Common myeloid progenitor, CD34-positive (primary cell): ENCODE measurements at regions not wholly inside any gene's neighbourhood (a gene's known extent, or its start where the extent isn't known, plus 50 kb on each side); places are given as distances from the start of the nearest gene placed in this dataset.
A peak's percentile ranks its signal among the peaks of the same experiment; 100 is the strongest.

Experiments used
- CTCF ChIA-PET: fragments of 350-600 bp; sonication (Branson Sonifier 250); formaldehyde crosslinking; loops from one replicate; lab custom pipeline; 2021; ENCODE audit warnings: antibody characterized with exemption; lab: Charles Lee
- POLR2A ChIA-PET: fragments of 350-600 bp; sonication (Branson Sonifier 250); formaldehyde crosslinking; loops from one replicate; lab custom pipeline; 2021; ENCODE audit warnings: antibody characterized with exemption; lab: Charles Lee
- DNase-seq, 3 donors: peaks; one replicate each; pipeline versions ENCODE4 v3.0.0 to v3.0.0-alpha.2; 2013
- H3K27ac ChIP-seq, 2 experiments: 1 replicate in 1 of 2; 2 replicates in 1 of 2; pipeline ENCODE4 v1.7.0; 2013; ENCODE audit warnings: inconsistent platforms in 2 of 2, low read length in 2 of 2, mild to moderate bottlenecking in 2 of 2, low read depth in 1 of 2, moderate library complexity in 1 of 2; ENCODE audit not compliant: severe bottlenecking in 2 of 2, insufficient read depth in 1 of 2, poor library complexity in 1 of 2
- H3K27me3 ChIP-seq, 5 experiments: replicated peaks in 2 of 5; 1 replicate in 3 of 5; 2 replicates in 2 of 5; pipeline versions ENCODE4 v1.6.1 to v1.7.0; 2013; ENCODE audit warnings: low read length in 4 of 5, mild to moderate bottlenecking in 2 of 5, moderate library complexity in 2 of 5, inconsistent platforms in 1 of 5; ENCODE audit not compliant: insufficient read depth in 5 of 5, control insufficient read depth in 4 of 5
- H3K36me3 ChIP-seq, 4 experiments: 1 replicate in 2 of 4; 2 replicates in 2 of 4; pipeline versions ENCODE4 v1.6.1 to v1.7.0; 2013; ENCODE audit warnings: low read length in 3 of 4, control low read depth in 1 of 4, mild to moderate bottlenecking in 1 of 4; ENCODE audit not compliant: control insufficient read depth in 4 of 4, insufficient read depth in 4 of 4
- H3K4me1 ChIP-seq, 4 experiments: 1 replicate in 3 of 4; 2 replicates in 1 of 4; pipeline versions ENCODE4 v1.6.1 to v1.7.1; 2013; ENCODE audit warnings: low read length in 3 of 4, mild to moderate bottlenecking in 3 of 4, control low read depth in 1 of 4, inconsistent platforms in 1 of 4, moderate library complexity in 1 of 4; ENCODE audit not compliant: control insufficient read depth in 4 of 4, insufficient read depth in 4 of 4; ENCODE audit errors: control extremely low read depth in 1 of 4
- H3K4me3 ChIP-seq, 7 experiments: 1 replicate in 4 of 7; 2 replicates in 3 of 7; pipeline versions ENCODE4 v1.5.1 to v1.7.0; 2013; ENCODE audit warnings: mild to moderate bottlenecking in 7 of 7, low read length in 6 of 7, moderate library complexity in 6 of 7, inconsistent platforms in 2 of 7, low read depth in 2 of 7, control low read depth in 1 of 7; ENCODE audit not compliant: insufficient read depth in 4 of 7, control insufficient read depth in 1 of 7; ENCODE audit errors: extremely low read depth in 1 of 7
- H3K9me3 ChIP-seq, 5 experiments: 1 replicate in 4 of 5; 2 replicates in 1 of 5; pipeline versions ENCODE4 v1.6.1 to v1.7.1; 2013; ENCODE audit warnings: low read length in 4 of 5, mild to moderate bottlenecking in 2 of 5, inconsistent platforms in 1 of 5, low read depth in 1 of 5, moderate library complexity in 1 of 5; ENCODE audit not compliant: control insufficient read depth in 4 of 5, insufficient read depth in 2 of 5; ENCODE audit errors: control extremely low read depth in 1 of 5
- WGBS: methylation state at CpG from one replicate; pipeline ENCODE4 v1.1.5; 2013; ENCODE audit not compliant: insufficient coverage; 5-methylcytosine and 5-hydroxymethylcytosine counted together

- no peaks in the 10 kb centered on the region for H3K36me3 ChIP-seq
- no peak for DNase-seq
- ChIA-PET CTCF (interaction anchor here (1.6 to 1.7 kb wide), 2 partner anchors 10 to 12 kb away, joined by 3 to 4 read pairs; no protein-coding TSS in a partner anchor), POLR2A (no interaction called here)
- no peak overlapping the region for H3K27ac ChIP-seq
- H3K4me3 ChIP-seq: no peak overlapping the region
- WGBS: no CpG with 5 or more reads among the region's 3 CpGs
- H3K27me3 ChIP-seq: no peaks in the 10 kb centered on the region
- peaks cover 0 to 6% (median 0%) of the 10 kb centered on the region in 5 experiments for H3K9me3 ChIP-seq
- H3K4me1 ChIP-seq: peaks cover 0 to 11% (median 3%) of the 10 kb centered on the region in 4 experiments
These were observed 74.3 kb upstream of the GUCY1A1 start for GRCh38 chr4:155592179-155592937.

GRCh38 chr4:155591738-155592143, 74.9 kb upstream of the GUCY1A1 start:
- Histone ChIP-seq H3K27ac (no peak overlapping the region), H3K36me3 (no peaks in the 10 kb centered on the region), H3K9me3 (peaks cover 0 to 6% (median 0%) of the 10 kb centered on the region in 5 experiments), H3K27me3 (no peaks in the 10 kb centered on the region), H3K4me1 (peaks cover 0 to 5% (median 2%) of the 10 kb centered on the region in 4 experiments), H3K4me3 (no peak overlapping the region)
- POLR2A ChIA-PET: no interaction called here
- 98% methylated on average over 6 of the region's 6 CpGs for WGBS
- no peak for DNase-seq
- CTCF ChIA-PET: interaction anchor here (1.6 to 1.7 kb wide), 2 partner anchors 11 kb away, joined by 3 to 4 read pairs; no protein-coding TSS in a partner anchor

GRCh38 chr4:155590796-155591585, 75.7 kb upstream of the GUCY1A1 start:
- no peak for DNase-seq
- H3K27ac ChIP-seq: no peak overlapping the region
- 100% methylated on average over 1 of the region's 3 CpGs for WGBS
- H3K27me3 ChIP-seq: no peaks in the 10 kb centered on the region
- peaks cover 0 to 6% (median 0%) of the 10 kb centered on the region in 5 experiments for H3K9me3 ChIP-seq
- H3K4me1 ChIP-seq: peaks cover 0 to 5% (median 2%) of the 10 kb centered on the region in 4 experiments
- POLR2A ChIA-PET: no interaction called here
- CTCF ChIA-PET: interaction anchor here (1.6 to 1.7 kb wide), 2 partner anchors 11 kb away, joined by 3 to 4 read pairs; no protein-coding TSS in a partner anchor
- no peak overlapping the region for H3K4me3 ChIP-seq
- no peaks in the 10 kb centered on the region for H3K36me3 ChIP-seq

GRCh38 chr4:155588437-155588836, 78.2 kb upstream of the GUCY1A1 start:
- Histone ChIP-seq H3K27me3 (no peaks in the 10 kb centered on the region), H3K27ac (no peak overlapping the region), H3K9me3 (peaks cover 0 to 6% (median 0%) of the 10 kb centered on the region in 5 experiments), H3K4me1 (peaks cover 0 to 8% (median 3%) of the 10 kb centered on the region in 4 experiments), H3K36me3 (no peaks in the 10 kb centered on the region), H3K4me3 (no peak overlapping the region)
- CTCF ChIA-PET: interaction anchor here (1.2 kb wide), 1 partner anchor 10 kb away, joined by 4 read pairs; no protein-coding TSS in a partner anchor
- DNase-seq: no peak
- WGBS: 100% methylated on average over 1 of the region's 2 CpGs
- POLR2A ChIA-PET: no interaction called here

GRCh38 chr4:155587766-155588165, 78.9 kb upstream of the GUCY1A1 start:
- Histone ChIP-seq H3K4me3 (no peak overlapping the region), H3K27ac (no peak overlapping the region), H3K9me3 (peaks cover 0 to 6% (median 0%) of the 10 kb centered on the region in 5 experiments), H3K27me3 (no peaks in the 10 kb centered on the region), H3K4me1 (peaks cover 3 to 15% (median 8%) of the 10 kb centered on the region in 4 experiments), H3K36me3 (no peaks in the 10 kb centered on the region)
- ChIA-PET POLR2A (no interaction called here), CTCF (no interaction called here)
- WGBS: 92% methylated on average over 3 of the region's 3 CpGs
- peak in 1 of 3 donors; percentile 23 for DNase-seq

DNA sequence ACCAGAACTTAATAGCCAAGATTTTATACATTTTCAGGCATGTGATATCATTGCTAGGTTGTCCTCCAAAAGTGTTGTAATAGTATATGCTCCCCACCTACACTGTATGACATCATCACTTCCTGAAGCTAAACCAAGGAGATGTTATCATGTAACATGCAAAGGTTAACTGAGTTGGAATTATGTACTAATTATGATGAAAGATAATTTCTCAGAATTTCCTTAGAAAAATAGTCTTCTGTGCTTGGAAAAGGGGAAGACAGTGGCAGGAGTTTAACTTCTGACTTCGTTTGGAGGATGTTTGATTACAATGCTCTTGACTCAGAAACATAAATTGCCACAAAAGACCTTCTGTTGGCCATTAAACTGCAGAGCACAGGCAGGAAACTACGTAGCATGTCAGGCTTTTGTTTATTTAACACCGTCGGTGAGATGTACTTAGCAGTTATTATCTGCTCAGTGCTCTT, 83.6 kb upstream of the GUCY1A1 start:
- peak; percentile 69 to 88 (median 79) for DNase-seq
- Histone ChIP-seq H3K9me3 (no peaks in the 10 kb centered on the region), H3K36me3 (no peaks in the 10 kb centered on the region), H3K27me3 (no peaks in the 10 kb centered on the region), H3K4me1 (peaks cover 4 to 18% (median 10%) of the 10 kb centered on the region in 4 experiments), H3K27ac (peak overlapping the region; percentile 9 to 46), H3K4me3 (peak overlapping the region in 2 of 7 experiments; percentile 4 to 26)
- WGBS: 0% methylated on average over 4 of the region's 4 CpGs
- POLR2A ChIA-PET: no interaction called here
- CTCF ChIA-PET: no interaction called here
